HCEC 1CT (cell line): ENCODE measurements at regions not wholly inside any gene's neighbourhood (a gene's known extent, or its start where the extent isn't known, plus 50 kb on each side); places are given as distances from the start of the nearest gene placed in this dataset.

Source experiments
- DNase-seq: peaks from one replicate; pipeline ENCODE4 v3.0.0-alpha.2; 2017

DNA sequence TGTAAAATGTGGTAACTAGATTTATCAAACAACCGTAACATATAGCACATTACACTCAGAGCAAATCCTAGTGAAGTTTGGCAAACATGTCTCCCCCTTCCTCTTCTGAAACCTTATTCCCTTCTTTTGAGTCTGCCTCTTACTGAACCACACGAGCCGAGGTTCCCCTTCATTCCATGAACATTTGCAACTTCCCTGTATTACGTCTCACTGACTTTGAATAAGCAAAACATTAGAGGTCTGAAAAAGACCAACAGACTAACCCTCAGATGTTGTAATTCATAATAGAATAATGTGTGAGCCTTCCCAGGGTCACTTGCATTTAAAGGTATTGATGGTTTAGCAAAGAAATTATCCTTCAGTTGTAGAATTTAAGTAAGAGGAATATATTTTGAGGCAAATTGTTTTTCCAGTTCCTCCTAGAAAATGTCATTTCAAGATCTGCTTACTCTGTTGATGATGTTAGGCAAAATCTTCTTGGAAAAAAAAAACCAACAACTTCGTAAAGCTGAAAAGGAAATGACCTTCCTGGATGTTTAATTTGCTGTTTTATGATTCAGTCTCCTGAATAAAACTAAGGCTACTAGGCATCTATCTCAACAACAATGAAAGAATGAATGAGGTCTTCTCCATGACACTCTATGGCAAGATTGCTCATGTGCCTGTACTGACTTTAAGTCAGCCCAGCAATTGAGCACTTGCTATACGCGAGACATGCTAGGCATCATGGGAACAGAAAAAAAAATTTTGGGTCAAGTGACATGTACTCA, 296.9 kb upstream of the NECTIN3 start:
- DNase-seq, result peak; percentile 28

DNA sequence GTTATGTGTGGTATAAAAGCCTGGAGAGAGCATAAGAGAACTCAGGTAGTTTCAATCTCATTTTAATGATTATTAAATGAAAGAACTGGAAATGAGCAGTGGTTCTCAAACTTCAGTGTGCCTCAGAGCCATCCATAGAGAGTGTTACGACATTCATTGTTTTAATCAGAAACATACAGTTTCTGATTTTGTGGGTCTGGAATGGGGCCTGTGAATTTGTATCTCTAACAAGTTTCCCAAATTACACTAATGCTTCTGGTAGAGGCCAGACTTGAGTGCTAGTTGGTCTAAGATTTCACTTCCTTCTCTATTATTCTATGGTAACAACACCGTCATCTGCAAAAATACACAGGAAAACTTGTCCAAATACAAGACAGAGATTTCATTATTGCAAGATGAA, 292.0 kb upstream of the NECTIN3 start:
- no peak for DNase-seq

DNA sequence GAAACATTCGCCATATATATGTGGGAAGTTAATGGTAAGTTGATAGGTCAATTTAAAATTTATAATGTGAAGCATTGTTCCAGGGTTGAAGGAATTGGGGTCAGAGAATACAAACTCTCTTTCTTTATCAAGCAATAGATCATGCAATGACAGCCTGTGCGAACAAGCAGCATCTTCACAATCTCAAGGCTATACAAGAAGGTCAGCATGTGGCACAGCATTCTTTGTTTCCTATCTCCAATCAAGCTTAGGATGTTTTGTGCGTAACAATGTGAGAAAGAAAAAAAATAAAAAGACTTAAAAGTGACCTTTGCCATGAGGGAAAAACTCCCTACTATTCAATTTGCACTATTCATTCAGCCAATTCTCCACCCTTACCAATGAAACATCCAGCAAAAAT, 288.1 kb upstream of the NECTIN3 start:
- DNase-seq, result no peak

DNA sequence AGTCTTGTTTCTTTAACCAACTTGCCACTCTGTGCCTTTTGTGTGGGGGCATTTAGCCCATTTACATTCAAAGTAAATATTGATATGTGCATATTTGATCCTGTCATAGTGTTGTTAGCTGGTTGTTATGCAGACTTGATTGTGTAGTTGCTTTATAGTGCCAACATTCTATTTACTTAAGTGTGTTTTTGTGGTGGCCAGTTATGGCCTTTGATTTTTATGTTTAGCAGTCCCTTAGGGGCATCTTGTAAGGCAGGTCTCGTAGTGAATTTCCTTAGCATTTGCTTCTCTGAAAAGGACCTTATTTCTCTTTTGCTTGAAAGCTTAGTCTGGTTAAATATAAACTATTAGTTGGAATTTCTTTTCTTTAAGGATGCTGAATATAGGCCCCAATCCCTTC, 282.8 kb upstream of the NECTIN3 start:
- no peak for DNase-seq

DNA sequence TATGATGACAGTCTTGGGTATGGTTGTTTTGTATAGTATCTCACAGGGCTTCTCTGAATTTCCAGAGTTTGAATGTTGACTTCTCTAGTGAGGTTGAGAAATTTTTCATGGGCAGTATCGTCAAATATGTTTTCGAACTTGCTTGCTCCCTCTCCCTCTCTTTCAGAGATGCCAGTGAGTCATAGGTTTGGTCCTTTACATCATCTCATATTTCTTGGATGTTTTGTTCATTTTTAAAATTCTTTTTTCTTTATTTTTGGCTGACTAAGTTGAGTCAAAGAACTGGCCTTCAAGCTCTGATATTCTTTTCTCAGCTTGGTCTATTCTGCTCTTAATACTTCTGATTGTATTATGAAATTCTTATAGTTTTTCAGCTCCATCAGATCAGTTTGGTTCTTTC, 282.3 kb upstream of the NECTIN3 start:
- DNase-seq, result peak; percentile 83

DNA sequence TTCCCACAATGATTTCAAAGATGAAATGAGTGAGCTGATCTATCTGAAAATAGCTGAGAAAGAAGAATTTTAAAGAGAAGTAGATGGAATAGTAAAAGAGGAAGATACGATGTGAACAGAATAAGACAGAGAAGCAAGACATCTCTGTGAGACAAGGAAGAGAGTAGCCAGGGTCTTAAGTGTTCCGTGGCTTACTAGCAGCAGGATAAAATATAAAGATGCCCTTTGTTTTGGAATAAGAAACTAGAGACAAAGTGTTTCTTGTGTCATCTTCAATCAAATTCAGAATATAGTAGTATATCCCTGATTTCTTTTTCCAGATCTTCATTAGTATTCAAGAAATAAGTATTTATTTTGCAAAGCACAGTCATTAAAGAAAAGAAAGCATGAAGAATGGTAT, 281.0 kb upstream of the NECTIN3 start:
- DNase-seq, result no peak

DNA sequence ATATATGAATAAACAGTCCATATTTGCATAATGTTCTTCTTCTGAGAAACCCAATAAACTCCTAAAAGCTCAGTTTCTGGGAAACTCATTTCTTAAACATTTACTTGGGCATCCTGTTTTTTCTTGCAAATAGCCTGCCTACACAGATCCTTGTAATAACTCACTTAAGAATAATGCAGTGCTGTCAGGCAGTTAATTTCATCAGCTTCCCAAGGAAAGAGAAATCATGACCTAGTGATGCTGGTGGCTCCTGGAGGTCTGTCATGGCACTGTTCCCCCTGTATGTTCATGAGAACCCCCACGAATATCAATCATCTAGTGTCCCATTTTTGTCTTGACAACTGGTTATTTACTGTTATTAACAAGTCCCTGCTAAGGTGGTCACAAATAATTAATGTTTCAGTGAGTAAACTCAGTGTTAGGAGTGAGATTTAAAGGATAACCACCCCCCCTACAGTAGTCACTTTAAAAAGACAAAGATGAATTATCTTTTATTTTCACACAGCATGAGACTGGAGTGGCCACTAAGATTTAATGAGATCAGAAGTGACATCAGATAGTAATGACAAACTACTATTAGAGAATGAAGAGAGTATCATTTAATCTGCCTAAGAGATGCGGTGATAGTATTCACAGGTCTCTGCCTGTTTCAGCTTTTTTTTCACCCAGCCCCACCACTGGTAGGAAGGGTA, 279.5 kb upstream of the NECTIN3 start:
- DNase-seq, result no peak

DNA sequence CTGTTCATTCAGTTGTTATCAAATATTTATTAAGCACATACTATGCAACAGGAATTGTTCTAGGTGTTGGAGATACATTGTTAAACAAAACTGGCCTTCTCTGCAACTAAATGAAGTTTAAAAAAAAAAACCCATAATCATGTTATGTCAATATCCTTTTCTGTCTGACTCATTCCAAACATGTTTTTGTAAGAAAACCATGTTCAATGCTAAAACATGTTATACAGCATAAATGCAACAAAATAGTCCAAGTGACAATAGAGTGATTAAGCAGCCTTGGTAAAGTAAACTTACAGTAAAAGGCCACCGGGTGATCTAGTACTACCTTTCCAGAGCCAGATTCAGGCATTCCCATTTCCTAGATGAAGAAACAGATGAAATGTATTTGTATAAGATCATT, 278.0 kb upstream of the NECTIN3 start:
- no peak for DNase-seq

DNA sequence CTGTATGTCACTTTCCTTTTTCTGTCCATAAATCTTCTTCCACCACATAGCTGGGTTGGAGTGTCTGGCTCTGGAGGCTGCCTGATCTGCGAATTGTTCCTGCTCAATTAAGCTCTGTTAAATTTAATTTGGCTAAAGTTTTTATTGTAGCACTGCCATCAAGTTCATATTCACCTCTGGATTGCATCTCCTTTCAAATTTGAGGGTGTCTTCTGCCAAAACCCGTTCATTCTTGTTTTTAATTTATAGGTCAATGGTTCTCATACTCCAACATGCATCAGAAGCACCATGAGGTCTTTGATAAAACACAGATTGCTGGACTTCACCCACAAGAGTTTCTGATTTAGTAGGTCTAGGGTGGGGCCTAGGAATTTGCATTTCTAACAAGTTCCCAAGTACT, 276.5 kb upstream of the NECTIN3 start:
- no peak for DNase-seq

DNA sequence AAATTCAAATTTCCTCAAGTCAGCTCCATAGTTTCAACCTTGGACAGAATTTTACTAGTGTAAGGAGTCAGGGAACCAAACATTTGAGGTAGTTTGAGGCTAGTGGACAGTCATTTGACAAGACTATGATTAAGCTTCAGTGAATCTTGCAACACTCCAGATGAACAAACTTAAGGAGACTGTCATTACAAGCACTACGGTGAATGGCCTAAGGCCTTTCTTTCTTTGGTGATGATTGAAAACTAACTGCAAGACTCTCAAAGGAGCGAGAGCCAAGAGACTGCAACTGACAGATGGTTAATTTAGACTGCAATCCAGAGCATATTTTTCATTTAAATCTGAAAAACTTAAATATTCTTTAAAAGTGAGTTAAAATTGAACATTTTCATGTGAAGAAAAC, 272.3 kb upstream of the NECTIN3 start:
- peak; percentile 20 for DNase-seq

DNA sequence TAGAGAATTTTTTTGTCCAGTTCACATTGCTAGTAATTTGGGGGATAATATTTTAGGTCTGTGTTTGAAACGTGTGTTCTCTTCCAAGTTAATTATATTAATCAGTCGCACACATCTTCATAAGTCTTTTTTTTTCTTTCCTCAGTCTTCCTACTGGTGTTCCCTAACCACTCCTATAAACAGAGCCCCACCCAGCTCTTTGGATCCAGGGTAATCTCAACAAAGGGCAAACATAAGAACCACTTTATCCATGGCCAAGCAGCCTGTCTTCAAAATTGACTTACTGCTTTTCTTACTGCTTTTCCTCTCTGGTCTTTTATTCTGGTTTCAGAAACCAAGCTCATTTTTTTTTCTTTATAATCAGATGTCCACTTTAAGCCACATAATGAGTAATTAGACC, 266.8 kb upstream of the NECTIN3 start:
- no peak for DNase-seq

DNA sequence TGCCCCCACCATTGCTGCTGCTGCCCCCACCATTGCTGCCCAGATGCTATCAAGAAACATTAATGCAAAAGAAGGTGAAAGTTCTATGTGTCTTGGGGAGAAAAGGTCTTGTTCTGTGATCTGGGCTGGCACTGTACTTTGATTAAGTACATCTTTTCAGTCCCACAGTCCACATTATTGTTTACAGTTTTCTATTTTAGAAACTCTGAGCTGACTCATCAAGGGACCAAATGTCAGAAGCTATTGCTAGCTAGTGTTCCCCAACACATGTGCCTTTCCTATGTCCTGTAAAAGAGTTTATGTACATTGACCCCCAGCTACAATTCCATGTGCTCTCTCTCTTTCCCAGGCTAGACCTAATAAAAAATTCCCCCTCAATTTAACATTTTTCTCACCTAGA, 264.7 kb upstream of the NECTIN3 start:
- DNase-seq, result peak; percentile 63

DNA sequence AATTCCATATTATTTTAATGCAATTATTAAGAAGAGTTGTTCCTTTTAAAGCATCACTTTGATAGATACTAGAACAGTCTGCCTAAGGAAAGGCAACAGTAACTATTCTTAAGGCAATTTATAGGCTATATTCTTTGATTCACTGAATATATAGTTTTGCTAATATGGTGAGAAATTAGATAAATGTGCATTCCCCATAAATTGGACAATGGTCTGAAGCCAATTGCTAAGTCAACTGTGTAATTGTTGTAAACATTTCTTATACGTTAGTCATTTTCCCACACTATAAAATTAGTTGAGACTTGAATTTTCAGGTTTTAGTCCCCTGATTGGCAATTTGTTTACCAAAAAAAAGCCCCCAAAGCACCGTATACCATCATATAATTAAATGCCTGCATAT, 263.0 kb upstream of the NECTIN3 start:
- DNase-seq, result no peak

DNA sequence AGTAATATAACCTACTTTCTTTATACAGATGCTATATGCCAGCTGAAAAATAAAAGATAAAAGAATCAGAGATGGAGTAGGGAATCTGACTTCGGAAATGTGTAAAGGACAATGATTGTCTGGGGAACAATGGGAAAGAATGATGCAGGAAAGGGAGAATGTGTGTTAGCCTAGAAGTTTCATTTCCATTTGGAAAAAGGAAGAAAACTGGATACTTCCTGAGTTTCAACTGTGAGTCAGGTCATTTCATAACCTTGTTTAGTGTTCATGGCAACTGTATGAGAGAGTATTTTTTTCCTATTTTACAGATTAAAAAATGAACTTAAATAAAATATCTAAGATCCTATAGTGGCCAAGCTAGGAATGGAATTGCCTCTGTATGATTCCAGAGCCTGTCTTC, 261.3 kb upstream of the NECTIN3 start:
- DNase-seq, result peak; percentile 51

DNA sequence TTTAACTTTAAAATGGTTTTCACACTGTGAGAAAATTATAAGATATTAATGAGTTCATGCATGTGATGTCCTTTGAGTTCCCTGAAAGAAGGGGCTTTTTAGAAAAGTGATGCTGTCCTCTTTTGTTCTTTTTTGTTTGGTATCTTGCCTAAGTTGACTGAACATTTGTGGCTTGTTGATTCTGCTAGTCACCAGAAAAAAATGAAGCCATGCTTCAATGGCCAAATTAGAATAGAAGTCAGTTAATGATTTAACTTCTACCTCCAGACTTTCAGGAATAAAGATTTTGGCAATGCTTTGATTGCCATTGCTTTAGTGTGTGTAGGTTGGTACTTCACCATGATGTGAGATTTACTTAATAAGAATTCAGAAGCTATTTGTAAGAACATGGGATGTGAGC, 260.6 kb upstream of the NECTIN3 start:
- DNase-seq, result peak; percentile 26

DNA sequence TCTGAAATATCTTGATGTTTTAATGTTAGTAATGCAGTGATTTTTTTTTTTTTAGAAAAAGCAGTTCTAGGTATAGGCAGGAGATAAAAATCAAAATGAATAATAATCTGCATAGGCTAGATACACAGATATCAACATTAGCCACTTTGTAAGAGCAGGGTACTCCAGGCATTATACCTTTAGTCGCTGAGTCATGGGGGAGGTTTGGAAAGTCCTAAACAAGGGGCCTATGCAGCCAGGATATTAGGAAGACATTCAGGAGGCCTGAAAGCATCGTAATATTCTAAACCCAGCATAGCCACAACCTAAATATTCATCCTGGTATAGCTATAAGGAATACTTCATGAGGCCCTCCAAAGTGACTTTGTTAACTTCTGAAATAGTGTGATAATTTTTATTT, 258.1 kb upstream of the NECTIN3 start:
- no peak for DNase-seq

DNA sequence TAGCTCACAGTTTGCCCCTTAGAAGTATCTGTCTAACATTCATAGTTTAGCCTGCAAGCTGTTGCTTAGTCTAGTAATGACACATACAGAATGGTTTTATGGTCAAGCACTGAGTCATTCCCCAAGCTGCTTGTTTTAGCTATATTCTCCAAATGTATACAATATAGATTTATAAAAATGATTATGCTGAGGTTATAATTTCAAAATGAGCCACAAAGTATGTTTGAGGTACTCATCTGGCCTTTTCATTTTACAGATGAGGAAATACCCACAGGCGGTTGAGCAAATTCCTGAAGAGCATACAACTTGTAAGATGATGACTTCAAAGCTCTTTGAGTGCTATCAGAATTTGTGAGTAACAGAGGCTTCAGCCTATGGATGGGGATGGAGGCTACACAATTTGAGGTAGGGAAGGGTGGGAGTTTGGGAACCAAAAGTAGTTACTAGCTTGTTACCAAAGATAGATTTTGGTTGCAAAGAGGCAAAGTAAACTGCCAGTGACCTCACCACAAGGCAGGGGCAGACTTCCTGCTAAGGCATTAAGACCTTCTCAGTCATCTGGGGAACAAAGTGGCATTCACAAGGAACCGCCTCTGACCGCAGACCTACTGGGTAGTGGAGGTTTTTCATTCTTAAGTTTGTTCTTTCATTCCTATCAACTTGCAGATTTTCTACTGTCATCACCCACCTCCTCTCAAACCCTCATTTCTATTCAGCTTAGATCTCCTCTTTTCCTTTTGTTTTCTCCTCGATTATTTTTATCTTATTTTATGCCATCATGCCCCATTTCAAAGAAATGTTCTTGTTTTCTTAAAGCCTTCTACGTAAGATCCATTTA, 257.2 kb upstream of the NECTIN3 start:
- peak; percentile 98 for DNase-seq

DNA sequence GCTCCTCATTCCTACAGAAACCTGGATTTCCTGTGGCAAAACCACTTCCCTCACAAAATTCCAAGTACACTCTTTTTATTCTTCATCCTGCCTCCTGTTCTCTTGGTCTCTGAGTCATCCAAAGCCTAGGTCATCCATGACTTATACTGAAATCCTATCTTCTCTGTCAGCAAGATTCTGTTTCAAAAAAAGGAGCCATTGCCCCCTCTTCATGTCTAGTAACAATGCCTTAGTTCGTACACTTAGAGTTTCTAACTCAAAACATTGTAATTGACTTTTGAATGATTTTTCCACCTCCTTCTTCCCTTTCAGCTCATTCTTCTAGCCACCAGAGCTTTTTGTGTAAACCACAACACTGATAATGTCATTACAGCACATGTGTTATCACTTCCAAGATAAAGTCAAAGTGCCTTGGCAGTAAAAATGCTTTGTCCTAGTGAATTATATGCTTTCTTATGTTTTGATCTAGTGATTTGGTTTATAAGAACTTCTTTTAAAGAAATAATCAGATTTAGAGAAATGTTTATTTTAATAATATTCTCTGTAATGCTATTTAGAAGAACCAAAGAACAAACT, 256.5 kb upstream of the NECTIN3 start:
- DNase-seq, result peak; percentile 93

DNA sequence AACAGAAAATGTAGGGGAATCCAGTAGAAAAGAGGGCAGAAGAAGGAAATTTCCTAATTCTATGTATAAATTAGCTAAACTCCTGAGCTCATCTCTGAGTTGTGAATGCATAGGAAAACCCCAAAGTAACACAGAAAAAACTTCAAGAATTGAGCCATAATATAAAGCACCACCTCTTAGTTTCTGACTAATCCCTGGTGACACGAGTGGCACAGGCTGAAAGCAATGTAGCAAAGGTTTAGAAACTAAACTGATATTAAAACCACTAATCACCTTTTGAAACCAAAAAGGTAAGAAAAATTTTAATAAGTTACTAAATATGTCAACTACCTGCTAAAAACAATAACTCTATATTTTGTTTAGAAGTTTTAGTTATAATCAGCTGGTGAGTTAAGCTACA, 255.6 kb upstream of the NECTIN3 start:
- no peak for DNase-seq

DNA sequence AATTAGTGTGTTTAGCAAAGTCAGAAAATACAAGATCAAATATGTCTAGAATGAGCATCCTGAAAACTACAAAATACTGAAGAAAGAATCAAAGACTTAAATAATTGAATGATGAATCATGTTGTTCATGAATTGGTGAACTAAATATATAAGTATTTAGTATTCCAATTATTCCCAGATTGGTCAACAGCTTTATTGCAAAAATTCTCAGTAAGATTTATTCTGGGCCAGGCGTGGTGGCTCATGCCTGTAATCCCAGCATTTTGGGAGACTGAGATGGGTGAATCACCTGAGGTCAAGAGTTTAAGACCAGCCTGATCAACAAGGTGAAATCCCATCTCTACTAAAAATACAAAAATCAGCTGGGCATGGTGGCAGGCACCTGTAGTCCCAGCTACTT, 250.0 kb upstream of the NECTIN3 start:
- peak; percentile 66 for DNase-seq

DNA sequence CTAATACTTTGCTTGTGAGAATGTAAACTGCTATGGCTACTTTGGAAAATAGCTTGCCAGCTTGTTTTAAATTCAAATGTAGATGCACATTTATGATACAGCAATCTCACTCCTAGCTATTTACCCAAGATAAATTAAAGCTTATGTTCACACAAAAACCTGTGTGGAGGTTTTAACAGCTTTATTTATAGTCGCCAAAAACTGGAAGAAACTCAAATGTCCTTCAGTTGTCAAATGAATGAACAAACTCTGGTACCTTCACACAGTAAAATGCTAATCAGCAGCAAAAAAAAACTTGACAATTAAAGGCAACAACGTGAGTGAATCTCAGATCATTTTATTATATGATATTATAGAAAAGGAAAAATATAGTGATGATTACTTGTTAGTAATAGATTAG, 248.6 kb upstream of the NECTIN3 start:
- no peak for DNase-seq

DNA sequence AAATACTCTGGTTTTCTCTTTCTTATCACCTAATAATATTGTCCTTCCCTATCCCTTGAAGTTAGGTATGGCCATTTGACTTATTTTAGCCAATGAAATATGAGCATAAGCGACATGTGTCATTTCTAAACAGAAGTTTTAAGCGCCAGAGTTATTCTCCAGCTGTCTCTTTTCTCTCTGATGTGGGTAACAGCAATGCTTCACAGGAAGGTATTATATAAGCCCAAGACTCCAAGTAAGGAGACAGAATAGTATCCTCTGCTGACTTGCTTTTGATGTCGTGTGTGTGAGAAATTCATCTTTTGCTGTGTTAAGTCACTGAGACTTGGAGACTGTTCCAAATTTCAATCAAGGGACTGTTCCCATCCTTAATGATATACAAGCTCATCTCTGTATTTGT, 224.6 kb upstream of the NECTIN3 start:
- no peak for DNase-seq

DNA sequence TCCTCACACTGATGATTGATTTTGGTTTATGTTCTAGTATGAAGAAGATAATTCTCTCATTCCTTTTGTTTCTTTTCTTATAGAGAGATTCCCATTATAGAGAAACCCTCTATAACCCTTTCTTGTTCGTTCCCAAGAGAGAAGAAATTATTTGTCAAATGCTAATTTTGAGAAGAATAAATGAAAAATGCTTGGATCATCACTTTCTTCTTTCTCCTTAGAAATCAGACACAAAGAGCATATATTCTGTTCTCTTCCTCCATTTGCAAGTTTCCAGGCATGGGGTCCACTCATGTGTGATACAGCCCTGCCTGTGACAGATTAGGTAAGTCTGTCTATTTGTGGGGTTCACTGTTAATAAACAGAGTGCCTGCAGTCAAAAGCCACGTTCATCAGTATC, 222.6 kb upstream of the NECTIN3 start:
- no peak for DNase-seq

DNA sequence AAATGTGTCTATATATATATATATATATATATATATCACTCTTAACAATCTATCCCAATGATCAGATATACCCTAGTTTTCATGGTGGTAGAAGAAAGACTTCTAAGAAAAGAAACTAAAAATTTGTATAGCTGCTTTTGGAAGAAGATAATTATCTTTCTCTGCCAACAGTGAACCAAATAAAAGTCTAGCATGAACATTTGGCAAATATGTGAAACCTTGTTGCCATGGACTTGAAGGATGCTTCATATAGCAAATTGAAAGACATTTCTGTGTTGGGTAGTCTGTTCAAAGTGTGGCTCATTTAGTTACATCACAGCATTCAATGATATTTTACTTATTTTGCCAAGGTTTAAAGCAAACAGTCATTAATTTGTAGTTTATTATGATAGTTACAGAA, 219.9 kb upstream of the NECTIN3 start:
- no peak for DNase-seq
